B cell (primary cell): ENCODE measurements at regions not wholly inside any gene's neighbourhood (a gene's known extent, or its start where the extent isn't known, plus 50 kb on each side); places are given as distances from the start of the nearest gene placed in this dataset.

ENCODE experiments used
- EZH2 ChIP-seq: IDR thresholded peaks from 2 replicates; pipeline ENCODE4 v1.6.1; 2012; ENCODE audit warnings: borderline replicate concordance, low read depth, mild to moderate bottlenecking, moderate library complexity, low read length; ENCODE audit not compliant: insufficient read depth, poor library complexity, severe bottlenecking
- TF ChIP-seq, protein P1 (sequence below): fragments of 200-600 bp; IDR thresholded peaks from one replicate; pipeline ENCODE4 v1.8.0; 2022; ENCODE audit warnings: antibody characterized with exemption, mild to moderate bottlenecking

GRCh38 chr5:117889596-117889995 lies 1098.8 kb downstream of the DTWD2 start:
- TF ChIP-seq, protein P1, sequence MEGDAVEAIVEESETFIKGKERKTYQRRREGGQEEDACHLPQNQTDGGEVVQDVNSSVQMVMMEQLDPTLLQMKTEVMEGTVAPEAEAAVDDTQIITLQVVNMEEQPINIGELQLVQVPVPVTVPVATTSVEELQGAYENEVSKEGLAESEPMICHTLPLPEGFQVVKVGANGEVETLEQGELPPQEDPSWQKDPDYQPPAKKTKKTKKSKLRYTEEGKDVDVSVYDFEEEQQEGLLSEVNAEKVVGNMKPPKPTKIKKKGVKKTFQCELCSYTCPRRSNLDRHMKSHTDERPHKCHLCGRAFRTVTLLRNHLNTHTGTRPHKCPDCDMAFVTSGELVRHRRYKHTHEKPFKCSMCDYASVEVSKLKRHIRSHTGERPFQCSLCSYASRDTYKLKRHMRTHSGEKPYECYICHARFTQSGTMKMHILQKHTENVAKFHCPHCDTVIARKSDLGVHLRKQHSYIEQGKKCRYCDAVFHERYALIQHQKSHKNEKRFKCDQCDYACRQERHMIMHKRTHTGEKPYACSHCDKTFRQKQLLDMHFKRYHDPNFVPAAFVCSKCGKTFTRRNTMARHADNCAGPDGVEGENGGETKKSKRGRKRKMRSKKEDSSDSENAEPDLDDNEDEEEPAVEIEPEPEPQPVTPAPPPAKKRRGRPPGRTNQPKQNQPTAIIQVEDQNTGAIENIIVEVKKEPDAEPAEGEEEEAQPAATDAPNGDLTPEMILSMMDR, result no peak
- no peak for TF ChIP-seq EZH2
